ENCODE measurements at regions not wholly inside any gene's neighbourhood (a gene's known extent, or its start where the extent isn't known, plus 50 kb on each side); places are given as distances from the start of the nearest gene placed in this dataset.
"Not testable (repeated sequence)": the region's sequence is repeated elsewhere in the genome, so short reads cannot be mapped to it uniquely, and the experiment has no call there.

DNA sequence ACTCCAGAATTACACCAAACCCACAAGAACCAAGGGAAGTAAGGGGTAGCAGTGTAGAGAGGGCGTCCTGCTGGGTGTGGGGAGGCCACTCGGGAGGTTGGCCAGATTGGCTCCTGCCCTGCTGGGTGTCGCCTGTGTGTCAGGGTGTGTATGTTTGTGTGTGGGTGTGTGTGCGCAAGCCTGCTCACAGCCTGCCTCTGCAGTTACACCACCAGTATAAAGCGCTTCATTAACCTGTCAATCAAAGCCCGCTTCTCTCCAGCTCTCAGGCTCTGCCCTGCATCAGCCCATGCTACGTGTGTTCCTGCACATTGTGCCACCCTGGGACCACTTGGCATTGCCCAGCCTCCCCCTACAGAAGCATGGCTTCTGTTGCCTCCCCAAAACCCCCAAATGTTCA lies 83.3 kb upstream of the PAX2 start:
- DNase-seq (ENCODE audit: low spot score), result no peak

DNA sequence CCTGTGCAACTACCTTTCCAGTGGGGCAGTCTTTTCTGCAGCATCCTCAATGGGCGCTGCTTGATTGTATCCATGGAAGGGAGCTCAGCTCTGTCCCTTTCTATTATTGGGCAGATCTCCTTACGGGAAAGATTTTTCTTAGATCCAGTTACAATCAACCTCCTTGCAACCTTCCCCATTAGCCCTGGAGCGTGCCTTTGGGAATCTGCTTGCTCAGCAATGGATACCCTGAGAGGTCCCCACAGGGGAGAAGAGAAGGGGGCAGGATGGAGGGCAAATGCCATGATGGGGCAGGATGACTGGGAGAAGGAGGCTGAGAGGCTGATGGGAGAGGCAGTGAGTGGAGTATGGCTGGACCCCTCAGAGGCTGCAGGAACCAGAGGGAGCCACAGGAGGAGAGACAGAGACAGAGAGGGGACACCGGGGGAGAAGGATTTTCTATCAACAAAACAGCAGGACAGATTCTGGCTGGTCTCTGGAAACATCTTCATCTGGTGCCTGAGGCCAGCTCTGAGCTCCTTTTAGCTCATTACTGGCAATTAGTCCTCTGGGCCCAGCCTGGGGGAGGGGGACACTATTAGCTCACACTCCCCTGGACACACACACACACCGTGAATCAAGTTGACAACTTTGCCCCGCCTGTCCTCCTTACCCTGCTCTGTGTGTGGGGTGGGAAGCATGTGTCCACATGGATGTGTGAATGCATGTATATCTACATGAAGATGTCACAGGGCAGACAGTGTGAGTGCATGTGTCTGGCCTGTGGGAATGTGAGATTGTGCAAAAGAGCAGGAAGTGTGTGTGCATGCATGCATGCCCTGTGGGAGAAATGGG lies 80.8 kb upstream of the PAX2 start:
- no peak for DNase-seq (ENCODE audit: low spot score)

DNA sequence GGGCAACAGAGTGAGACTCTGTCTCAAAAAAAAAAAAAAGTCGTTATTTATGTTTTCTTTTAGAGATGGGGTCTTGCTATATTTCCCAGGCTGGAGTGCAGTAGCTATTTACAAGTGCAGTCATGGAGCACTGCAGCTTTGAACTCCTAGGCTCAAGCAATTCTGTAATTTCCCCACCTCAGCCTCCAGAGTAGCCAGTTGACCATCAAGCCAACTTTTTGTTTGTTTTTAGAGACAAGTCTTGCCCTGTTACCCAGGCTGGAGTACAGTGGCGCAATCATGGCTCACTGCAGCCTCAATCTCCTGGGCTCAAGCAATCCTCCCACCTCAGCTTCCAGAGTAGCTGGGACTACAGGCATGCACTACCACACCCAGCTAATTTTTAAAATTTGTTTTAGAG lies 78.7 kb upstream of the PAX2 start:
- not testable (repeated sequence) for DNase-seq (ENCODE audit: low spot score)

DNA sequence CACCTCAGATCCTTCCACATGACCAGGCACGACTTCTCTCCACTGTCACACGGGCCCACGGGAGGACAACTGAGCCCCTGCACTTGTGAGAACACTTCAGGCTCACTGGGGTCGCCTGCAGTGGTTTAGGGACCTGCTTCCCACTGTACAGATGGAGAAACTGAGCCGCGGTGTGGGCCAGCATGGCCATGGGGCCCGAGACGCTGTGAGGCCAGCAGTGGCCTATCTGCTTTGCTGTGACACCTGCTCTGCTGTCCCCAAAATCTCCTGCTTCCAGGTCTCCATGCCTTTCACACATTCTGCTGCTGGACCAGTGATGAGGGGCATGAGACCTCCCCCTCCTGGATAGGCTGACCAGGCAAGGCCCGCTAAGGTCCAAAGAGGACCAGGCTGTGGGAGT lies 75.8 kb upstream of the PAX2 start:
- DNase-seq (ENCODE audit: low spot score), result no peak

DNA sequence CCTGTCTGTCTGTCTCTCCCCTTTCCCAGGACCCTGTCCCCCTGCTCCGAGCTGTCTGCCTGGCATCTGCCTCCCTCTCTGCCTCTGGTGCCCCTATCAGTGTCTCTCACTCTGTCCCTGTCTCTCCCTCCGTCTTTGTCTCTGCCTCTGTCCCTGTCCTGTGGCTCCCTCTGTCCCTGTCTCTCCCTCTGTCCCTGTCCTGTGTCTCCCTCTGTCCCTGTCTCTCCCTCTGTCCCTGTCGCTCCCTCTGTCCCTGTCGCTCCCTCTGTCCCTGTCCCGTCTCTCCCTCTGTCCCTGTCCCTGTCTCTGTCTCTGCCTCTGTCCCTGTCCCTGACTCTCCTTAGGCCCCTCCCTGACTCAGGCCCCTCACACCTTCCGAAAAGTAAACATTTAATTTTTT lies 75.0 kb upstream of the PAX2 start:
- DNase-seq (ENCODE audit: low spot score), result no peak

DNA sequence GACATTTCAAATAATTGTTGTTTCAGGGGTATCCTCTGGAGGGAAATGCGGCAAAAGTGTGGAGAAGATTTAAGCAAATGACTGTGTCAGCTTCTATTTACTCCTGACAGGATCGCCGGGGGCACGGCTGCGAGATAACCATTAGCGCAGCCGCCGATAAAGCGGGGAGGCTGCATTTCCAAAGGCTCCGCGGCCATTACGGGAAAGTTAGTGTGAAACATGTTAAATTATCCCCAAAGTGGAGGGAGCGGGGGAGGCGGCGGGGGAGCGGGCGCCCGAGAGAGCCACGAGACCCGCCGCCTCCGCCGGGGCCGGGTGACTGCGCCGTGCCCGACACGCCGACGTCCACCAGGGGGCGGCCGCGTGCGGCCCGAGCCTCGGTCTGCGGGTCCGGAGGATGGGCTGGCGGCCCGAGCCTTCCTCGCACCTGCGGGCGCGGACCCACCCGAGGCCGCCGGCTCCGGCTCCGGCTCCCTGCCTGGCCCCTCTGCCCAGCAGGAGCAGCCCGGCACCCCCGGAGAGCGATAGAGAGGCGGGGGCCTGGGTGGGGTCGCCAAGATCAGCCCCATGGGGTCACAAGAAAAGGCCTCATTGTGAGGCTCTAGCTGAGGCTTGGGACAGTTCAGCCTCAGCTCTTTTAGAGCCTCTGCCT lies 74.4 kb upstream of the PAX2 start:
- no peak for DNase-seq (ENCODE audit: low spot score)

DNA sequence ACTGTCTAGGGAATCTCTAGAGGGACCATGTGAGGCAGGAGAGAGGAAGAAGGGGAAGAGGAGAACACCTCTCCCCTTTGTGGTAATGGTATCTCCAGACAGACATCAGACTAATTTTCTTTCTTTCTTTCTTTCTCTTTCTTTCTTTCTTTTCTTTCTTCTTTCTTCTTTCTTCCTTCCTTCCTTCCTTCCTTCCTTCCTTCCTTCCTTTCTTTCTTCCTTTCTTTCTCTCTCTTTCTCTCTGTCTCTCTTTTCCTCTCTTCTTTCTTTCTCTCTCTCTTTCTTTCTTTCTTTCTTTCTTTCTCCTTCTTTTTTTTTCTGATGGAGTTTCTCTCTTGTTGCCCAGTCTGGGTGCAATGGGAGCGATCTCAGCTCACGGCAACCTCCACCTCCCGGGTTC lies 73.2 kb upstream of the PAX2 start:
- no peak for DNase-seq (ENCODE audit: low spot score)

DNA sequence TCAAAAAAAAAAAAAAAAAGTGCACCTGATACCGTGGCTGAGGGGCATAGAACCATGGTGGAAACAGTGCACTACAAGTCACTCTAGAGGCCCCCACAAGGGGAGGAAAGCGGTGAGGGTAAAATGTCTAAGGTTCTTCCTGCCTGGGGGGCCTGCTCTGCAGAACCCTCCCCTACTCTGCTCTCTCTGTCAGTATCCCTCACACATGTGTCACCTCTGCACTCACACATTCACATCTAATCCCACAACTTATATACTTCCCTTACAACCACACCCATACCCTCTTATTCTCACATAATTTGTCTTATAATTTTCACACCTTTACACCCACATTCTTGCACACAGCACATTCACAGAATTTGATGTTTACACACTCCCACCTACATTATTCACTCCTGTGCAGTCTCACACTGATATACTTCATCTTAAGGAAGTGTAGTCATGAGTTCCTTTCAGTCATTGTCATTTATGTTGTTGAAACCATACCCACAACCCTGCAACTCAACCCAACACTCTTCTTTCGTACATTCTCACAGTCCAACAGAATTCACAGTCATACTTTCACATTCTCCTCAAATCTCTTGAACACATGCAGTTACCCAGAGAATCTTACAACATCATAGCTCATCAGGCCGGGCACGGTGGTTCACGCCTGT lies 68.0 kb upstream of the PAX2 start:
- no peak for DNase-seq (ENCODE audit: low spot score)

DNA sequence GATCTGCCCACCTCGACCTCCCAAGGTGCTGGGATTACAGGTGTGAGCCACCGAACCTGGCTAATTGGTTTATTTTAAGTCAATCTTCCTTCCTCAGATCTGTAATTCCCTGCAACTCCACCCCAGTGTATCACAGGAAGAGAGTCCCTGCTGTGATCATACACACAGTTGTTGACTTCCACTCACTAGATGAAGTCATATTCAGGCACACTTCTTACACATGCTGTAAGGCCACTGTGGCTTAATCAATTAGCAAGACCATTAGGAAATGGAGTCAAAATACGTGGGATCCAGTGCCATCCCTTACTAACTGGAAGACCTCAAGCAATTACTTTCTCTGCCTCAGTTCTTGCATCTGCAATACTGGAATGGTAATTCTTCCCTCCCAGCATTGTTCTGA lies 66.1 kb upstream of the PAX2 start:
- DNase-seq (ENCODE audit: low spot score), result no peak

DNA sequence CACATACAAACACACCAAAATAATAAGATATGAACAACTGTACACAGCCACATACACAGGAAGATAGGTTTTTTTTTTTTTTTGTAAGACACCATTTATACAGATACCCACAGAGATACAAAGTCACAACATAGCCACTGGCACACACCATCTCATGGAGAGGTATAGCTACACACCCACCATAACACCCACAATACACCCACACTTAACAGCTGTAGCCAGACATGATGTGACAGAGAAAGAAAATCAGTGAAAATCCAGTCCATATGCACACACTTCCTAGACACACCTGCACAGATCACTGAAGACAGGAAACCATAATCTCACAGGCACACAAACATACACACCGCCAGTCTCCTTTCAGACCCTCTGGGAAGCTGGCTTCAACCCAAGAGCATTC lies 62.4 kb upstream of the PAX2 start:
- DNase-seq (ENCODE audit: low spot score), result no peak

DNA sequence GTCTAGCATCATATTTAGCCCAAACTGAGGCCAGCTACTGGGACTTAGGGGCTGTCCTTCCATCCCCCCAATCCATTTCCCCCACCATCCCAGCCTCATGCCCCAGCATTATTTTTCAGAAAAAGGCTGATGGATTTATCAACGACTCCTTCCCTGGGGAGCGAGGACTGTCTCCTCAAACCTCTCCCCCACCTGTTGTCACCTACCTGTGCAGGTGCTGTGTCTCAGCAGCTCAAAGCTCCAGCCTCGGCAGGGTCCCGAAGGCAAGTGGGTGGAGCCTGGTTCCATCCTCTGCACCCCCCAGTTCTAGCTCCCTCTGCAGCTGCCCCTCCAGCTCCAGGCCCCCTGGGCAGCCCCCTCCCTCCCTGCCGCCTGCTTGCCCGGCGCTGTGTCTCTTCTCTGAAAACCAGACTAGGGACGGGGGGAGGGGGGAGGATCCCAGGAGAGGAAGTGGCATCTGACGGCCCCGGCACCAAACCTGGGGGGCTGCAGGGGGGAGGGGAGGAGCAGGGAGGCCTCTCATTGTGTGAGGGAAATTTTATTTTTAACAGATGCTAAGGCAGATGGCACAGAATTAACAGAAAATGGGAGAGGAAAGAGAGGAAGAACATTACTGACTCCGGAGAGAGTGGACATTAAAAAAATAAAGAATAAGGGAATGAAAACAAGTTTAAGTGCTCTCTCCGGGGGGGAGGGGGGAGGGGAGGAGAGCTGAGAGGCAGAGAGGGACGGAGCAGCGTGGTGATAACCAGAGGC lies 61.7 kb upstream of the PAX2 start:
- no peak for DNase-seq (ENCODE audit: low spot score)

DNA sequence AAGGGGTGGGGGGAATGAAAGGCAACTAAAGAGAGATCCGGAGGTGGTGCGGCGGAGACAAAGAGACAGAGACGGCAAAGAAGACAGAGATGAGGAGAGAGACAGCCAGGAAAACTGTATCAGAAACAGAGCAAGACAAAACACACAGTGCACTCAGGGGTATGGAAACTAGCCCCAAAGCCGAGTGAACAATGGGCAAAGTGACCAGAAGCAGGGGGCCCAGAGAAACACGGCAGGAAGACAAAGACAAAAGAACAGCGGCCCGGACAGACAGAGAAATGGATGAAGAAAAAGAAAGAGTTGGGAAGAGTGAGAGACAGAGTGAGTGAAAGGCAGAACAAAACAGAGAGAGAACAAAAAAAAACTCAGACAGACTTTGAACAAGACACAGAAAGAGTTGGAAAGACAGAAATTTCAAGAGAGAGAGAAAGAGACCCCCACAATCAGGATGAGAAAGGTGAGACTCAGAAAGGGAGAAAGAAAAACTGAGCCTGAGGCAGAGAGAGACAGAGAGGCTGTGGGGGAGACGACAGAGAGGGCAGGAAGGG lies 60.6 kb upstream of the PAX2 start:
- no peak for DNase-seq (ENCODE audit: low spot score)

DNA sequence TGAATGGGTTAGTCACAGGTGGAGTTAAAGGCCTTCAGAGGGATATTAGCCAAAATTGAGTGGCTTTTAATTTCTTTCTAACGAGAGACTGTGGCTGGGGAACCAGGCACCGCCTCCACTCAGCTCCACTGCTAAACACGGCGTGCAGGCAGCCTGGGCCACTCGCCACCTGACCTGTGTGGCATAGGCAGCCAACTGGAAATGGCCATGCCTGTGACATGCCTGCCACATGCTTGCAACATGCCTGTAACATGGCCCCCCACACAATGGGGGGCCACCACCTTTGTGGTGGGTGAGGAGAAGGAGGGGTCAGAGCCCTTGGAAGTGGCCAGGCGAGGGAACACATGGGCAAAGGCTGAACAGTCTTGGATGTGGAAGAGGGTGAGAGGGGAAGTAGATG lies 60.1 kb upstream of the PAX2 start:
- no peak for DNase-seq (ENCODE audit: low spot score)

DNA sequence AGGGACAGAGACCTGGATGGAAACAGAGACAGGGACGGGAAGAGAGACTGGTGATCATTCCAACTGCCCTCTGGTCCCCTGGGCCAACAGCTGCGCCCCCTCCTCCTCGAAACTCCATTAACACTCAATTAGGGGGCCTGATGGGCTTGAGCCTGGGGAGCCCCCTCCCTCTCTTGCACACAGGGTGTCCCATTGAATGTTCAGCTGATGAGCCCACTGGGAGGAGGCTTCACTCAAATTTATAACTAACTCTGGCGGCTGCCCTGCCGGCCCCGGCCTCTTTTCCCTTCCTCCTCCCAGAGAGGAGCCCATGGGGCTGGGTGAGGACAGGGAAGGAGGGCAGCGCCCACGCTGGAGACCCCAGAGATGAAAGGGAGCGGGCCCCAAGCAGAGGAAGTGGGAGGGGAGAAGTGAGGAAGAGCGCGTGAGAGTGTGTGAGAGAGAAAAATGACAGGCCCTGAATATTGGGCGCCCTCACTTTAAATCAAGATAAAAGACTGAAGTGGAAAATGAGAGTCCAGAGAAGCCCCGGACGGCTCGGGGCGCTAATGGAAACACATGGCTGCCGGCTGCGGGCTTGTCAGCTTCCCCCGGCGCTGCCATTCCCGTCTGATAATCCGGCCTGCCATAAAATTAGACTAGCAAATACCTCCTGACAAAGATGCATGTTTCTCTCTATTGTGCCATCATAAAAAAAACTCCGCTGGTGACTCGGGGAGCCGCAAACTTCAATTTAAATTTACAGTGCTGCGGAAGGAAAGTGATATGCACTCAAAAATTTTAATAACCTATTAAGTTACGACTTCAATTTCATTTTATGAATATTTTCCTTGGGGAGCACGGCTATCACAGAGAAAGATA lies 58.0 kb upstream of the PAX2 start:
- no peak for DNase-seq (ENCODE audit: low spot score)

DNA sequence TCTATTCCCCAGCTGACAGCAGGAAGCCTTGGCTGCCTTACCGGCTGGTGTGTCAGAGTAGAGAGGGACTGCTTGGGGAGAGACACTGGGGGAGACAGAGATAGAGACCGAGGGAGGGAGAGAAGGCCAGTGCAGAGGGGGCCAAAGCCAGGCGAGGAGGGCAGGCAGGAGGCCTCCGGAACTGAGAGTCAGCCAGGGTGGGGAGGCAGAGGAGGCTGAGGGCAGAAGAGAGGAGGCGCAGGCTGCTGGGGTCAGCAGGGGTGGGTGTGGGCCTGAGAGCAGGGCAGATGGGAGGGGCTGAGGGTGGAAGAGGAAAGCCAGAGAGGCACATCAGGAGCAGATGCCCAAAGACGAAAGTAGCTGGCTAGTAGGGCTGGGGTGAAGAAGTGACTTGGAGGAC lies 57.2 kb upstream of the PAX2 start:
- DNase-seq (ENCODE audit: low spot score), result no peak

DNA sequence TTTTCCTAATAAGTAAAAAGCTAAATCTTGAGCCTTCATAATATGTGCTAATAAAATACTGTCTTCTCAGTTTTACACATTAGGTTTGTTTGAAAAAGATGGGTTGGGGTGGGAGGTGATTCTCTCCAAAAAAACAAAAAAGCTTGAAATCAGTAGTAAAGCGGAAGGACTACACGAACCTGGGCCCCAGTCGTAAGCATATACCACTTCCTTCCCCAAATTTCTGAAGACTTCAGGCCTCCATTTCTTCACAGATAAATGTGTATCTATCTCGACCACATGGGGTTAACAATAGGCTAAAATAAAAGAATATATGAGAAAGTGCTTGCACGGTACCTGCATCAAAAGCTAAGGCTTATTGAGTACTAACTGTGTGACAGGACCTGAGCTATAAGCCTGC lies 51.6 kb upstream of the PAX2 start:
- DNase-seq (ENCODE audit: low spot score), result no peak

Measured in SK-N-DZ (cell line).